Smooth muscle cell (in vitro differentiated cells): ENCODE measurements at regions not wholly inside any gene's neighbourhood (a gene's known extent, or its start where the extent isn't known, plus 50 kb on each side); places are given as distances from the start of the nearest gene placed in this dataset.

ENCODE experiments used
- DNase-seq: peaks from one replicate; lab custom pipeline; 2025; ENCODE audit not compliant: unreplicated experiment; lab: John Stamatoyannopoulos, UW
- H2AFZ ChIP-seq: fragments of 200-600 bp; sonication (generic); 2 replicates; pipeline ENCODE4 v1.6.0; 2016; ENCODE audit warnings: antibody characterized with exemption, low read depth, mild to moderate bottlenecking
- H3F3A ChIP-seq: fragments of 200-600 bp; sonication (generic); 2 replicates; pipeline ENCODE4 v1.6.0; 2017; ENCODE audit warnings: antibody characterized with exemption, low read depth
- H3K27ac ChIP-seq: fragments of 200-600 bp; sonication (generic); 2 replicates; pipeline ENCODE4 v1.5.1; 2016; ENCODE audit warnings: low read depth, mild to moderate bottlenecking
- H3K27me3 ChIP-seq: fragments of 200-600 bp; sonication (generic); 2 replicates; pipeline ENCODE4 v1.6.1; 2016; ENCODE audit warnings: low read depth, mild to moderate bottlenecking
- H3K36me3 ChIP-seq: fragments of 200-600 bp; sonication (generic); 2 replicates; pipeline ENCODE4 v1.5.1; 2016; ENCODE audit warnings: low read depth
- H3K4me1 ChIP-seq: fragments of 200-600 bp; sonication (generic); 2 replicates; pipeline ENCODE4 v1.5.1; 2016; ENCODE audit warnings: low read depth
- H3K4me2 ChIP-seq: fragments of 200-600 bp; sonication (generic); 2 replicates; pipeline ENCODE4 v1.6.0; 2016; ENCODE audit warnings: mild to moderate bottlenecking
- H3K4me3 ChIP-seq: fragments of 200-600 bp; sonication (generic); 2 replicates; pipeline ENCODE4 v1.5.1; 2016; ENCODE audit warnings: mild to moderate bottlenecking
- H3K79me2 ChIP-seq: fragments of 200-600 bp; sonication (generic); 2 replicates; pipeline ENCODE4 v1.6.0; 2016; ENCODE audit warnings: low read depth, mild to moderate bottlenecking
- H3K9ac ChIP-seq: fragments of 200-600 bp; sonication (generic); 2 replicates; pipeline ENCODE4 v1.6.0; 2016; ENCODE audit warnings: low read depth
- H3K9me3 ChIP-seq: fragments of 200-600 bp; sonication (generic); replicated peaks from 2 replicates; pipeline ENCODE4 v1.5.1; 2016; ENCODE audit warnings: low read depth
- H4K20me1 ChIP-seq: fragments of 200-600 bp; sonication (generic); 2 replicates; pipeline ENCODE4 v1.6.0; 2016; ENCODE audit warnings: low read depth
- CTCF ChIP-seq: fragments of 200-600 bp; sonication (generic); IDR thresholded peaks from 2 replicates; pipeline ENCODE4 v1.5.1; 2017; ENCODE audit warnings: borderline replicate concordance, mild to moderate bottlenecking, antibody characterized with exemption; ENCODE audit not compliant: insufficient read depth, poor library complexity, severe bottlenecking
- WGBS: methylation state at CpG from one replicate; pipeline ENCODE4 v1.1.7; 2016; ENCODE audit warnings: low lambda C conversion rate; 5-methylcytosine and 5-hydroxymethylcytosine counted together

- Histone ChIP-seq H2AFZ (peak overlapping the region; percentile 28), H4K20me1 (no peaks in the 10 kb centered on the region), H3K27me3 (no peaks in the 10 kb centered on the region), H3K9me3 (no peaks in the 10 kb centered on the region), H3K36me3 (no peaks in the 10 kb centered on the region), H3F3A (no peaks in the 10 kb centered on the region), H3K27ac (peak overlapping the region; percentile 41), H3K4me2 (peak overlapping the region; percentile 22), H3K4me3 (no peak overlapping the region), H3K4me1 (no peaks in the 10 kb centered on the region), H3K79me2 (no peaks in the 10 kb centered on the region), H3K9ac (no peak overlapping the region)
- no peak for DNase-seq
- no peak for TF ChIP-seq CTCF
- 41% methylated on average over 2 of the region's 2 CpGs for WGBS
These were observed 376.8 kb upstream of the ZFP42 start for GRCh38 chr4:187618701-187619281.

GRCh38 chr4:187619319-187619718, 376.3 kb upstream of the ZFP42 start:
- no peaks in the 10 kb centered on the region for H3K79me2 ChIP-seq
- no peaks in the 10 kb centered on the region for H3K4me1 ChIP-seq
- no peaks in the 10 kb centered on the region for H3K9me3 ChIP-seq
- no peak overlapping the region for H3K9ac ChIP-seq
- peak overlapping the region; percentile 41 for H3K27ac ChIP-seq
- no peak overlapping the region for H3K4me3 ChIP-seq
- no peaks in the 10 kb centered on the region for H3K27me3 ChIP-seq
- peak overlapping the region; percentile 22 for H3K4me2 ChIP-seq
- H2AFZ ChIP-seq = peak overlapping the region; percentile 28
- no peaks in the 10 kb centered on the region for H4K20me1 ChIP-seq
- H3K36me3 ChIP-seq = no peaks in the 10 kb centered on the region
- DNase-seq = no peak
- WGBS = 79% methylated on average over 4 of the region's 4 CpGs
- no peak for TF ChIP-seq CTCF
- no peaks in the 10 kb centered on the region for H3F3A ChIP-seq

GRCh38 chr4:187632260-187632995, 363.1 kb upstream of the ZFP42 start:
- H3K9me3 ChIP-seq = no peaks in the 10 kb centered on the region
- 43% methylated on average over 8 of the region's 8 CpGs for WGBS
- no peaks in the 10 kb centered on the region for H3K36me3 ChIP-seq
- H3K4me2 ChIP-seq = peak overlapping the region; percentile 18
- DNase-seq = no peak
- no peaks in the 10 kb centered on the region for H3K27me3 ChIP-seq
- peaks cover 6% of the 10 kb centered on the region for H3K4me1 ChIP-seq
- H3K9ac ChIP-seq = no peak overlapping the region
- H2AFZ ChIP-seq = no peak overlapping the region
- H3K27ac ChIP-seq = no peak overlapping the region
- H4K20me1 ChIP-seq = no peaks in the 10 kb centered on the region
- TF ChIP-seq CTCF = no peak
- H3F3A ChIP-seq = peaks cover 4% of the 10 kb centered on the region
- H3K79me2 ChIP-seq = no peaks in the 10 kb centered on the region
- no peak overlapping the region for H3K4me3 ChIP-seq
